ENCODE measurements at regions not wholly inside any gene's neighbourhood (a gene's known extent, or its start where the extent isn't known, plus 50 kb on each side); places are given as distances from the start of the nearest gene placed in this dataset.

GRCh38 chr15:89397653-89398023 is 63.0 kb upstream of the POLG start:
- TF ChIP-seq CTCF (IDR thresholded peaks at IDR 0.05): no peak
- TF ChIP-seq POLR2A (IDR thresholded peaks at IDR 0.05): no peak

All from uterus (tissue), 2 donors.